HG03469 (cell line): ENCODE measurements at regions not wholly inside any gene's neighbourhood (a gene's known extent, or its start where the extent isn't known, plus 50 kb on each side); places are given as distances from the start of the nearest gene placed in this dataset.
"Not testable (repeated sequence)": the region's sequence is repeated elsewhere in the genome, so short reads cannot be mapped to it uniquely, and the experiment has no call there.

Experiments used
- ATAC-seq: cut with Tn5 transposase; IDR thresholded peaks from one replicate; pipeline ENCODE4 v1.9.1; 2021; ENCODE audit warnings: mild to moderate bottlenecking, moderate library complexity, moderate number of reproducible peaks; ENCODE audit not compliant: unreplicated experiment

- ATAC-seq = no peak
These were observed 125.0 kb downstream of the URI1 start for GRCh38 chr19:30066781-30067759.

DNA sequence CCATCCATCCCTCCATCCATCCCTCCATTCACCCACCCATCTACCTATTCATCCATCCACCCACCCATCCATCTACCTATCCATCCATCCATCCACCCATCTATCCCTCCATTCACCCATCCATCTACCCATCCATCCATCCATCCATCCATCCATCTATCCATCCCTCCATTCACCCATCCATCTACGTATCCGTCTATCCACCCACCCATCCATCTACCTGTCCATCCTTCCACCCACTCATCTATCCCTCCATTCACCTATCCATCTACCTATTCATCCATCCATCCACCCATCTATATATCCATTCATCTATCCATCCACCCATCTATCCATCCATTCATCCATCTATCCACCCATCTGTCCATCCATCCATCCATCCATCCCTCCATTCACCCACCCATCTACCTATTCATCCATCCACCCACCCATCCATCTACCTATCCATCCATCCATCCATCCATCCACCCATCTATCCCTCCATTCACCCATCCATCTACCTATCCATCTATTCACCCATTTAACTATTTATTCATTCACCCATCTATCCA, 126.0 kb downstream of the URI1 start:
- not testable (repeated sequence) for ATAC-seq

- ATAC-seq = no peak
These were observed 126.7 kb downstream of the URI1 start for GRCh38 chr19:30068528-30069395.

GRCh38 chr19:30069535-30070197, 127.6 kb downstream of the URI1 start:
- no peak for ATAC-seq

GRCh38 chr19:30070198-30070967, 128.3 kb downstream of the URI1 start:
- ATAC-seq = no peak

- ATAC-seq = no peak
These were observed 129.1 kb downstream of the URI1 start for GRCh38 chr19:30070968-30071632.

DNA sequence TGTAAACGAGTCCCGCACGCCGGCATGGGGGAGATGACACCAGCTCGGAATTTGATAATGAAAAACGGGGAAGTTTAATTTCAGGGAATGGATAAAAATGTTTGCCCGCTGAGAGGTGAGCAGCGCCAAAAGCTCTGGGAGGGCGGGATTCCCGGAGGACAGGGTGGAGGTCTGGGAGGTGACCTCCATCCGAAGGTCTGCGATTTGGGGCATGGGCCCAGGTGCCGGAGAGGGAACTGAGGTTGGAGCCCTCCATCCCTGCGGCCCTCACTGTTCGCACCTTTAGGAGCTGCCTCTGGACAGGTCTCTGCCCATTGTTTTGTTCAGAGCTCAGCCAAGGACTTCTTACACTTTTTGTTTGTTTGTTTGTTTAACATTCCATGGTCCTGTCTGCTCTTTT, 129.8 kb downstream of the URI1 start:
- no peak for ATAC-seq

DNA sequence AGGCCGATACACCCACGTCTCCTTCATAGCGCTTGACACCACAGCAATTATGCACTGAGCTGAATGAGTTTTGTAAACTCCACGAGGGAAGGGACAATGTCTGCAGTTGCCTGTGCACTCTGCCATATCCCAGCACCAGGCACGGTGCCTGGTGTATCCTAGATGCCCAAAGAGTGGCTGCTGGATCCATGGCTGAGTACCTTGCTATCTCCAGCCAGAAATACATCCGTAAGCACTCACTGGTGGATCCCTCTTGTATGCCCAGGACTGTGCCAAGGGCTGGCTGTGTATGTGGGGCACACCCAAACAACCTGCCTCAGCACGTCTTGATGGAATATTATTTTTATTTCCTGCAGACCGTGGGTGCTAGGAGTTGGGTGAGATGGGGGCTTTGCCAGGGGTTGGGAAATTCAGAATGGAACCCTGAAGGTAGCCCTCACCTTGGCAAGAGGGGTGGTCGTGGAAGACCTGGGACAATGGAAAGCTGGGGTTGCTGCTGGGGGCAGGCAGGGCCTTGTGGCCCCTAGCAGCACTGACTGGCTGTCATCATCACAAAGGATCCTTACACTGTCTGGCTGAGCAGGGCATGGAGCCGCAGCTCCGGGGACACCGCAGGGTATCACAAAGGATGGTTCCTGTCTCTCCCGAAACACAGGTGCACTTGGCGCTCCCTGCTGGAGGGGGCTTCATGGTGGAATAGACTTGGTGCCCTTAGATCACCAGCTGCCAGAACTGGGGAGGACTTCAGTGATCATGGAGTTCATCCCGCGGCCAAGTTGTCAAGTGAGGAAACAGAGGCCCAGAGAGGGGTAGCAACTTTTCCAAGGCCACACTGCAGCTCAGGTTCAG, 131.3 kb downstream of the URI1 start:
- ATAC-seq = no peak

- no peak for ATAC-seq
These were observed 132.1 kb downstream of the URI1 start for GRCh38 chr19:30074096-30074495.

GRCh38 chr19:30074741-30075715, 133.0 kb downstream of the URI1 start:
- no peak for ATAC-seq

GRCh38 chr19:30076101-30076551, 134.1 kb downstream of the URI1 start:
- ATAC-seq = no peak

DNA sequence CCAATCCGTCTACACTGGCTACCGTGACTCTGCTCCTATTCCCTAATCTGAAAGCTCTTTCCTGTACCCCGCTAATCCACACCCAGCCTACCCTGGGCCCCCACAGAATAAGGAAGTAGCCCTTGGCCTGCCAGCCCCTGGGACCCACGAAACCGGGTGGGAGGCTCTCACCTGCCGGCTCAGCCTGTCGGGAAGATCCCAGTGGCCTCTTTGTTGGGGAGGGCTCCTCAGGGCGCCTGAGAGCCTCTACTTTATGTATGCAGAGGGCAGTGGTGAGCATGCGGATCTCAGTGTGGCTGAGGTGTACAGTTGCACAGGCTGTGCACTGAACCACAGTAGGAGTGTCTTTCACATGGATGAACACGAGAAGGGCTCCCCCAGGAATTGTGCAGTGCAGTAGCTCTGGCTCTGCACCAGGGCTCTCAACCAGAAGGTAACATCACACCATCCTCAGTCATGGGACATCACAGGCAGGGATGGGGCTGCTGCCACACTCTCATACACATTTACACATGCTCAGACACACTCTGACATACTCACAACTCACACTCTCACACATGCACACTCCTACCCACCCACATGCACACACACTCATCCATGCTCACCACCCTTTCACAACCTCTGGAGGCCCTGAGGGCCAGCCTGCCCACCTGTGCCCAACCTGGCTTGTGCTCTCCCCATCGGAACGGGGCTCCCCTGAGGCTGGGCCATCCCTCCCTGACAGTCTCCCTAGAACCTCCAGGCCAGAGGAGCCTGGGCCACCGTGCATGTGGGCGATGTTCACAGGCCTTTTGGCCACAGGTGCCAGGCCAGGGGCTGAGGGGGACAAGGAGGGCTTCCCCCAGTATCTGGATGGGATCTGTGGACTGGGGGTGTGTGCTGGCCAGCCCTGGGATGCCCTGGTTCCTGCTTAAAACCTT, 135.0 kb downstream of the URI1 start:
- no peak for ATAC-seq

GRCh38 chr19:30077851-30078355, 135.9 kb downstream of the URI1 start:
- ATAC-seq = no peak

DNA sequence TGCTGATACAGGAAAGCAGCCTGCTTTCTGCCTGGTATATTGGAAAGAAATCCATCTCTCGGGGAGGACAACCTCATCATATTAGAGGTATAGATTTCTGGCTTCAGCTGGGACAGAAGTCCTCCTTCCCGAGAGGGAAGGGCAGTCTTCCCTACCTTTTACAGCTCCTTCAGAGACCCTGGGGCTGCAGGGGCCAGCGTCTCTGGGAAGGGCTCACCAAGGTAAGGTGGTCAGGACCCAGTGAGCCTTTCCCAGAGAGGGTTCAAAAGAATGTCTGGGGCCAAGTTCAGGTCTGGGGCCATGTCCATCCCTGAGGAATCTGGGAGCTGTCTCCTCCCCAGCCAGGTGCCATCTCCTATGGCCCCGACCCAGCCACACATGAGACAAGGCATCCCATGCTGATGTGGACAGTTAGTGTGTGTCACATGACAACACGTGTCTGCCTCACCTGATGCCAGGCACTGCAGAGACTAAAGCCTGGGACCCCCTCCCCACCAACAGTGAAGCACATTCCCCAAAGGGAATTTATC, 136.4 kb downstream of the URI1 start:
- no peak for ATAC-seq

DNA sequence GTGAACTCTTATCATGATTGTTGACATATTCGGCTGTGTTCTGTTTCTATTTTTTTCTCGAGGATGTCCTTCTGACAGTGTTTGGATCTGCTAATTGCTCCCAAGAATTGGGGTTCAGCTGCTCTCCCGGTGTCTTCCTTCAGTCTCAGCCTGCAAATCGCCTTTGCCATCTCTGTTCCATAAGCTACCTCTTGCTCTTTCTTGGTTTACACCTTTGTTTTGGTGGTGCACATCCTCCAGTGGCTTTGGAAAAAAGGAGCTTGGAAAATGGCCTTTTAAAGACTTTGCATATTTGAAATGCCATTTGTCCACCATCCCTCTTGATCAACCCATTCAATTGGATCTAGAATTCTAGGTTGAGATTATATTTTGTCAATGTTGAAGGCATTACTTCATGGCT, 137.2 kb downstream of the URI1 start:
- no peak for ATAC-seq

GRCh38 chr19:30082168-30082567, 140.1 kb downstream of the URI1 start:
- no peak for ATAC-seq
